ENCODE measurements at regions not wholly inside any gene's neighbourhood (a gene's known extent, or its start where the extent isn't known, plus 50 kb on each side); places are given as distances from the start of the nearest gene placed in this dataset.

DNA sequence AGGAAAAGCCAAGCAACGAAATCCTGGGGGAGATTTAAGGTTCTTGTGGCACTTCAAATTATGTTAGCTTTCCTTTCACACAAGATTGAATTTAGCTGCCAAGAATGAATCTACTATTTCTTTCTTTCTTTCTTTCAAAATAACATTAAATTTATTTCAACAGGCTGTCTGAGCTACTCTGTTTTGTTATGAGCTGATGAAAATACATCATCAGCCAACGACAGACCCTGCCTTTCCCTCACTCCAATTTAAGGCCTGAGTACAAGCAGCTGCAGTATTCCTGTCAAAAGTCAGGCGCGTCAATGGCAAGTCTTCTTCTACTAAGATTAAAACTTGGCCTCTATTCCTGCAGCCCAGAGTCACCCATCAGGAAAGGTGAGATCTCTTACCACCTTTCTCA, 347.7 kb upstream of the FLRT2 start:
- TF ChIP-seq SMC3 (IDR thresholded peaks at IDR 0.05) (no peak), CHD2 (IDR thresholded peaks at IDR 0.05; ENCODE audit: low read length, partially characterized antibody) (no peak), POLR2A (IDR thresholded peaks at IDR 0.05; ENCODE audit: low read length) (no peak), RAD21 (conservative IDR thresholded peaks at IDR 0.05 in 1 of 2, IDR thresholded peaks at IDR 0.05 in 1 of 2) (no peak), HDAC2 (IDR thresholded peaks at IDR 0.05) (no peak), JUNB (IDR thresholded peaks at IDR 0.05) (no peak), FOSL2 (IDR thresholded peaks at IDR 0.05) (no peak), FOSL2 (CRISPR knock-in tag; IDR thresholded peaks at IDR 0.05) (no peak), RFX5 (IDR thresholded peaks at IDR 0.05) (no peak), MYC (IDR thresholded peaks at IDR 0.05; ENCODE audit: borderline replicate concordance, low read length) (no peak), MAFK (IDR thresholded peaks at IDR 0.05; ENCODE audit: partially characterized antibody) (no peak), CBX2 (IDR thresholded peaks at IDR 0.05; ENCODE audit: borderline replicate concordance, low read depth) (no peak), KDM5A (IDR thresholded peaks at IDR 0.05) (no peak)
- TF ChIP-seq, protein P1, sequence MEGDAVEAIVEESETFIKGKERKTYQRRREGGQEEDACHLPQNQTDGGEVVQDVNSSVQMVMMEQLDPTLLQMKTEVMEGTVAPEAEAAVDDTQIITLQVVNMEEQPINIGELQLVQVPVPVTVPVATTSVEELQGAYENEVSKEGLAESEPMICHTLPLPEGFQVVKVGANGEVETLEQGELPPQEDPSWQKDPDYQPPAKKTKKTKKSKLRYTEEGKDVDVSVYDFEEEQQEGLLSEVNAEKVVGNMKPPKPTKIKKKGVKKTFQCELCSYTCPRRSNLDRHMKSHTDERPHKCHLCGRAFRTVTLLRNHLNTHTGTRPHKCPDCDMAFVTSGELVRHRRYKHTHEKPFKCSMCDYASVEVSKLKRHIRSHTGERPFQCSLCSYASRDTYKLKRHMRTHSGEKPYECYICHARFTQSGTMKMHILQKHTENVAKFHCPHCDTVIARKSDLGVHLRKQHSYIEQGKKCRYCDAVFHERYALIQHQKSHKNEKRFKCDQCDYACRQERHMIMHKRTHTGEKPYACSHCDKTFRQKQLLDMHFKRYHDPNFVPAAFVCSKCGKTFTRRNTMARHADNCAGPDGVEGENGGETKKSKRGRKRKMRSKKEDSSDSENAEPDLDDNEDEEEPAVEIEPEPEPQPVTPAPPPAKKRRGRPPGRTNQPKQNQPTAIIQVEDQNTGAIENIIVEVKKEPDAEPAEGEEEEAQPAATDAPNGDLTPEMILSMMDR (IDR thresholded peaks at IDR 0.05): no peak
- TF ChIP-seq, protein P2, sequence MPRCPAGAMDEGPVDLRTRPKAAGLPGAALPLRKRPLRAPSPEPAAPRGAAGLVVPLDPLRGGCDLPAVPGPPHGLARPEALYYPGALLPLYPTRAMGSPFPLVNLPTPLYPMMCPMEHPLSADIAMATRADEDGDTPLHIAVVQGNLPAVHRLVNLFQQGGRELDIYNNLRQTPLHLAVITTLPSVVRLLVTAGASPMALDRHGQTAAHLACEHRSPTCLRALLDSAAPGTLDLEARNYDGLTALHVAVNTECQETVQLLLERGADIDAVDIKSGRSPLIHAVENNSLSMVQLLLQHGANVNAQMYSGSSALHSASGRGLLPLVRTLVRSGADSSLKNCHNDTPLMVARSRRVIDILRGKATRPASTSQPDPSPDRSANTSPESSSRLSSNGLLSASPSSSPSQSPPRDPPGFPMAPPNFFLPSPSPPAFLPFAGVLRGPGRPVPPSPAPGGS (IDR thresholded peaks at IDR 0.05): no peak
